GM23248 (cell line): ENCODE measurements at regions not wholly inside any gene's neighbourhood (a gene's known extent, or its start where the extent isn't known, plus 50 kb on each side); places are given as distances from the start of the nearest gene placed in this dataset.

Source experiments
- EZH2 ChIP-seq: fragments of 200-600 bp; sonication (generic); IDR thresholded peaks from 2 replicates; pipeline ENCODE4 v1.6.1; 2018; ENCODE audit warnings: antibody characterized with exemption, mild to moderate bottlenecking; ENCODE audit not compliant: insufficient read depth, poor library complexity, severe bottlenecking
- EZH2phosphoT487 ChIP-seq: fragments of 200-600 bp; sonication (generic); IDR thresholded peaks from 2 replicates; pipeline ENCODE4 v1.6.1; 2018; ENCODE audit warnings: antibody characterized with exemption, moderate library complexity, mild to moderate bottlenecking, low read depth; ENCODE audit not compliant: insufficient read depth

DNA sequence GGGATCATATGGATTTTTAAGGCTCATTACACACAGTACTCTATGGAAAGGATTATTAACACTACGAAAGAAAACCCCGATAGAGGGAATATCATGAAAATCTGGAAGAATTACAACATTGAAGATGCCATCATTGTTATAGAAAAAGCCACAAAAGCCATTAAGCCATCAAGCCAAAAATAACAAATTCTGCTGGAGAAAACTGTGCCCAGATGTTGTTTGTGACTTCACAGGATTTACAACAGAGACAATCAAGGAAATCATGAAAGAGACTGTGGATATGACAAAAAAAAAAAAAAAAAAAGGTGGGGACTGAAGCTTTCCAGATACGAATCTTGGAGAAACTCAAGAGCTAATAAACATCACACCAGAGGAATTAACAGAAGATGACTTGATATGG is 433.8 kb upstream of the CDH6 start:
- TF ChIP-seq EZH2 (no peak), EZH2phosphoT487 (no peak)
